Effector CD8-positive, alpha-beta T cell (primary cell): ENCODE measurements at regions not wholly inside any gene's neighbourhood (a gene's known extent, or its start where the extent isn't known, plus 50 kb on each side); places are given as distances from the start of the nearest gene placed in this dataset.
"Not testable (repeated sequence)": the region's sequence is repeated elsewhere in the genome, so short reads cannot be mapped to it uniquely, and the experiment has no call there.

Source experiments
- DNase-seq: peaks from one replicate; lab custom pipeline; 2025; lab: John Stamatoyannopoulos, UW

DNA sequence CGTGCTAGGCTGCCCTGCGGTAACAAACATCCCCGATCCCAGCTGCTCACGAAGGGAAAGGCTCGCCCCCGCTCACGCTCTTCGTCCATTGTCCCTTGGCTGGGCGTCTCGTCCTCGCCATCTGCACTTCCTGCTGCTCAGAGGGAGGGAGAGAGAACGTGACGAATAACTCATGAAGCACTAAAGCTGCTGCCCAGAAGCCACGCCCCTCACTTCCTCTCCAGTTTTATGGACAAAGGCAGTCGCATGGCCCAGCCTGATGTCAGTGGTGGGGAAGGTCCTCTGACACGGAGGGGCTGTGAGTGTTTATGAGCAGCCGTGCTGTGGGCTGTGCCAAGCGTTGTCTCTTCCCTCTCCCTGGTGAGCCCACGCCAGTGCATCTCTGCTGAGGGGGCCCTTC is 235.9 kb upstream of the SFSWAP start:
- DNase-seq = not testable (repeated sequence)

DNA sequence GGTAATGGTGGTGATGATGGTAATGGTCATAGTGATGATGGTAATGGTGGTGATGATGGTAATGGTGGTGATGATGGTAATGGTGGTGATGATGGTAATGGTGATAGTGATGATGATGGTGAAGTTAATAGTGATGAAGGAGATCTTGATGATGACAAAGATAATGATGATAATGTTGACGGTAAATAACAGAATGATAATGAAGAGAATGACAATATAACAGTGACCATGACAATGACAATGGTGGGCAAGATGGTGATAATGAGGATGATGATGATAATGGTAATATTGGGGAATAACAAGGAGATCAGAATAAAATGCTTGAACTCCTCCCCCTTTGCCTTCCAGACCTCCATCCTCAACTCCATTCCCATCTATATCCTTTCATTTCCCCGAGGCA is 233.3 kb upstream of the SFSWAP start:
- DNase-seq = no peak

DNA sequence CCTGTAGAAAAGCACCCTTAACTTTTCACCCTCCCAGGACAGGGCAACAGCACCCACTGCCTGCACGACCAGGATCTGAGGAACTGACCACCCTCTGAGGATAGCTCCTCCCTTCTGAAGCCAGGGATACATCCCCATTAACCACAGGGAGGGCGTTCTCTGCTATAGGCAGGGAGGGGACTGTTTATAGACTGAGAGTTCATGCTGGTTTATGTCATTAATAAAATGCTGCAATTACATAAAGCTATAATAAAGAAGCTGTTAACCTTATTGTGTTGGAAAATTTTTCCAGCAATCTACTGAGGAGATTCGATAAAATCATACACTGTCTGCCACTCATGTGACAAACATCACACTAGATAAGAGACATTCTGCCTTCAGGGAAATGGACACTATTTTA is 232.4 kb upstream of the SFSWAP start:
- no peak for DNase-seq

DNA sequence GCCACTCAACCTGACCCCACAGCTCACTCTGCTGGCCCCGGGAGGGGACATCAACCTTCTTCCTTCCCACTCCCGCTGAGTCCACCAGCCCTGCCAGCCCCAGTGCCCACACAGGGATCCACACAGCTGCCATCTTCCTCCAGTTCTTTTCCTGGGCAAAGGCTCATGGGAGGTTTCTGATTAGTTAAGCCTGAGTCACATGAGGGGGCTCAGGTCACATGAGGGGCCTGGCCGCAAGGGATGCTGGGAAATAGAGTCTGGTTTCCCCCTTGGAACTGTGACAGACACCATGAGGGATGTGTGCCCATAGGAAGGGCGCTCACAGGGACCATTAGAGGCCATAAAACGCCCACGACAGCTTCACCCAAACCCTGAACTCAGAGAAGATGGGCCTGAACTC is 228.7 kb upstream of the SFSWAP start:
- no peak for DNase-seq

DNA sequence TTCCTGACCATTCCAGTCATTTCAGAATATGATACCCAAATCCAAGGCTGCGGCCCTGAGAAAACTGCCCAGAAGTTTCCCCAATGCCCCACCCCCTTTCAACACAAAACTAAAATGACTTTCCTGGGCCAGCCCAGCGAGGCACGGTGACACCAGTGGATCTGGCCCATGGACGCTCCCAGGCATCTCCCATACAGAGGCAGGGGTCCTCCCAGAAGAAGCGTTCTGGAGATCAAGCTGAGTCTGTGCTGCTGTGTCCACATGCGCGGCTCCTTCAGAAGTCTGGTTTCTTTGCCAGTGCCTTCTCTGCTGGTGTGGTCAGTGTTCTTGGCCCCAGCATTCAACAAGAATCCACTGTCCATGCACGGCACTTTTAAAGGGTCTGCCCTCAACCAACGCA is 228.2 kb upstream of the SFSWAP start:
- no peak for DNase-seq

DNA sequence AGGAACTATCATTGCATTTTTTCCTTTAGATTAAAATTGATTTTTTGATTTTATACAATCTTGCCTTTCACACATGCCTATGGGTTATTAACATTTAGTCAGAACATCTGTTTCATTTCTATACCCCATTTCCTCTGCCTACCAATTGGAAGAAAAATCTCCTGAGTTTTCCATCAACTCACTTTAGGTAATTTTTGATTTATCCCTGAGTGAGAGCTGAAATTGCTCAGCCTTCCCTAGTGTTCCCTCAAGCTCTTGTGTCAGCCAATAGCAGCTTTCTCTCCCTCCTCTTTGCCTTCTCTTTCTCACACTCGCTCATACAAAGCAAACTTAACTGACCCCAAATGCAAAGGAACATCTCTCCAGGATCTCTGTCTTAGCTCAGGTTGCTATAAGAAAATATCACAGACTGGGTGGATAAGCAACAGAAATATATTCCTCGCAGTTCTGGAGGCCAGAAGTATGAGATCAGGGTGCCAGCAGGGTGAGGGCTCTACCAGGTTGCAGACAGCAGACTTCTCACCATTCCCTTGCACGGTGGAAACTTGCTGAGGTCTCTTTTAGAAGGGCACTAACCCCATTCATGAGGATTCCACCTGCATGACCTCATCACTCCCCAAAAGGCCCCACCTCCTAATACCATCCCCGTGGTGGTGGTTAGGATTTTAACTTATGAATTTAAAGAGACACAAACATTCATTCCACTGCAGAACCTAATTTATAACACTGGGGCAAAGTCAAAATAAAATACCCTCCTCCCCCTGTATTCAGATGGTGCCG is 224.2 kb upstream of the SFSWAP start:
- no peak for DNase-seq

DNA sequence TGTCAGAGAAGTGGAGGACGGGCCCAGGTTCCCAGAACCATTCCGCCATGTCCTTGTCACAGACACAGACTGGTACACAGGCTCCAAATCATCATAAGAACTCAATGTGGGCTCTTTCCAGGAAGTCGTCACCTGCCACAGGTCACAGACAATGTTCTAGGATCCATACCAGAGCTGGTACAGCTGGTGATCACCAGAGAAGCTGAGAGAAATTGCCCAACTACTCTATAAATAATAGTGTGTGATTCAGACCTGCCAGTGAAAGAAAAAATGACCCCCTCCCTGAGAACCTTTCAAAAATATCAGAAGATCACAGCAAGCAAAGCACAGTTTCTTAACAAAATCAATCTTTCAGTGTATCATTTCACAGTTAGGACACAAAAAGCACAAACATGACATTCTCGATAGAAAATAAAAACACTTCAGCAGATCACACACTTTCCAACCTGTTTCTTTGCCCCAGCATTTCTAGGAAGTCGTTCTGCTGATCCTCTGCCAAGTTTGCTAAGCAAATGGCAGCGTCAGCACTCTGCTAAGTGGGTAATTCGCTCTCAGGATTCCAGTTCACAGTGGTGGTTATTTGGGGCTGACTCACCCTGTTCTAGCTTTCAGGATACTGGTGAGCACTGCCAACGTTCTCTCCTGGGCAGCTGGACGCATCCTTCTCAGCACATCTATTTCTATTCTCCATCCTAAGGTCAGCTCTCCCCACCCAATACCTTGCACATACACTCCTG is 223.3 kb upstream of the SFSWAP start:
- DNase-seq = no peak

DNA sequence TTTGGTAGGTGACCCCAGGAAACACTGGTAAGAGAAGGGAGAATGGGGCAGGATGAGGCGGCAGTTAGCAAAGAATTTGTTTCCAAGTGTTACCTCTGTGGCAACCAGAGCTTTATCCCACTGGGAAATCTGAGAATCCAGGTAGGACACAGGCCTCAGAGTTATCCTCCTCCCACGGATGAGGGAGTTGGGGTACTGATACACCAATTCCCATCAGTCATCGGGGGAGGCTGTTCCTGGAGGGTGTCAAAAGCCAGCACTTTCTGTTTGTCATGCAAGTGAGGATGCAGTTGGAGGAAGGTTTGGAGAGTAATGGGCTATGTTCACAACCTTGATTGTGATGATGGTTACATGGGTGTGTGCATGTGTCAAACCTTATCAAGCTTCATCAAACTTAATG is 221.2 kb upstream of the SFSWAP start:
- no peak for DNase-seq

DNA sequence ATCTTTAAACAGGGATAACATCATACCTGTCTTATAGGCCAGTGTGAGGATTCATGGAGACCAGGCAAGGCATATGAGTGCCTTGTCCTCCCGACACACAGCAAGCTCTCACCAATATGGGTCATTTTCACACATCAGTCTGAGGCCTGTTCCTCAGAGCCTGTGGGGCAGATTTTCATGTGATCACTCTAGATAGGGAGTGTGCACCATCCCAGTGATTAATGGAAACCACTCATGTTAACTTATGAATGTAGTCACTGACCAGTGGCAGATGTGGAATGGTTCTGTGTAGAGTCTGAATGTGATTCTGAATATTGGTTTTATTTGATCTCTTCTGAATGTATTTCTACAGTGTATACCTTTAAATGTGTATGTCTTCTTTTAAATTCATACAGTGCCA is 219.7 kb upstream of the SFSWAP start:
- no peak for DNase-seq

DNA sequence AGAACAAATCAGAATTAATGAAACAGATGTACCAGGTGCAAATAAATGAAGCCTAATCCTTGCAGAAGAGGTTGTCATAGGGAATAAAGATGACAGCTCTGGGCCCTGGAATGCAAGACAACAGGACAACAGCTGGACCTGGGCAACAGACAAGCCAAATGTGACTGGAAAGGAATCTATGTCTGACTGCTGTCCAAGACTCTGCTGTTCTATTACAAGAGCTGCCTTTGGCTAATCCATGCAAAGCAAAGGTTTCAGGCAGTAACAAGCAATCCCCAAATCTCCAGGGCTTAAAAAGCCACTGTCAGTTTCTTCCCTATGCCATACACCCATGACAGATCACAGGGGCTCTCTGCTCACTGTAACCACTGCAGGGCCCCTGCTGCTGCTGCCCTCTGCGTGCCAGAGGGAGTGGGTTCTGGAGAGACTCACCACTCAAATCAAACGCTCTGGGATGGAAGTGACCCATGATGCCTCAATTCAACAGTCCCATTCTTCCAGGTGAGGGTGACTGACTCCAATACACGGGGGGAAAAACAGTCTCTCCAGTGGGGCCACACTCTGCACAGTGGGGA is 218.9 kb upstream of the SFSWAP start:
- DNase-seq = no peak

DNA sequence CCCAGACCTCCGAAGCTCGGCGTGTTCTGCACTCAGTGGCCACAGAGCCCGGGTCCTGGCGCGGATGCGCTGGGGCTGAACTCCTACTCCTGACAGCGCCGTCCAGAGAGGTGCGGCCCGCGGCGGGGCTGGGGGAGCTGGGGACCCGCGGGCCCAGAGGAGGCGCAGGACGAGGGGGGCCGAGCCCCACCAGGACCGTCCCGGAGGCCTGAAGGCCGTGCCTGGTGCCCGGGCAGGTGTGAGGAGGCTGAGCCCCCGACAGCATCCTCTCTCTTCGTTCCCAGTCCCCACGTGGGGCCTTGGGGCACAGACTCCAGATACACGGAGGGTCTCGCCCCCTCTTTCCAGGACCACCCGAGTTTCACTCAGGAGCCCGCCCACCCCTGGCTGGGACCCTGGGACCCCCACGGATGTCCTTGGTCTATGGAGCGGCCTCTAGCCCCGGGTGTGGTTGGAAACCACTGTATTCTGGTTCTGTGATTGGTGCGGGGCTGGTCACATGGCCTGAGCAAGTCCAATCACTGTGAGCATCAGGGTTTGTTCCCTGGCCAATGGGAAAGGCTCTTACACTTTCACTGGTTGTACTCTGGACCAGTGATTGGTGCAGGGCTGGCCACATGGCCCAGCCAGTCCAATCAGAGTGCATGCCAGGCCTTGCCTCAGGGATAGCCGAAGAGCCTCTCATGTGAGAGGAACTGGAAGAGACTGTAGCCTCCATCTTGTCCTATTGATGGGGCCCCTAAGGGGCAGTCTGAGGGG is 217.6 kb upstream of the SFSWAP start:
- no peak for DNase-seq

DNA sequence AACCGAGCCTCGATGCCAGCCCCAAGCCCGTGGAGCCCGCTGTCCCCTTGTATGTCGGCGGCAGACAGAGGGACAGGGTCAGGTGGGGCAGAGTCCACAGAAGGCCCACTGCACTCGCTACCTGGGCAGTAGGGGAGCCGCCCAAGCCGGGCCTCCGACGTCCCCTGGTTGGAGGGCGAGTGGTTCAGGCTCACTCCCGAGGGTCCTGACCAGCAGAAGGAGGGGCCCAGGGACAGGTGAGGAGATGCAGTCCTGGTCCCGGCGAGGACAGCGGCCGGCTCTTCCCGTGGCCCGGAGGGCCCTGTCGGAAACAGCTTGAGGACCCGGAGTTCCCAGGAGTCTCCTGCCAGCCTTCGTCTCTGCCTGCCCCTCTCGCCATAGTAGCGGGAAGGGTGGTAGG is 216.7 kb upstream of the SFSWAP start:
- DNase-seq = no peak

DNA sequence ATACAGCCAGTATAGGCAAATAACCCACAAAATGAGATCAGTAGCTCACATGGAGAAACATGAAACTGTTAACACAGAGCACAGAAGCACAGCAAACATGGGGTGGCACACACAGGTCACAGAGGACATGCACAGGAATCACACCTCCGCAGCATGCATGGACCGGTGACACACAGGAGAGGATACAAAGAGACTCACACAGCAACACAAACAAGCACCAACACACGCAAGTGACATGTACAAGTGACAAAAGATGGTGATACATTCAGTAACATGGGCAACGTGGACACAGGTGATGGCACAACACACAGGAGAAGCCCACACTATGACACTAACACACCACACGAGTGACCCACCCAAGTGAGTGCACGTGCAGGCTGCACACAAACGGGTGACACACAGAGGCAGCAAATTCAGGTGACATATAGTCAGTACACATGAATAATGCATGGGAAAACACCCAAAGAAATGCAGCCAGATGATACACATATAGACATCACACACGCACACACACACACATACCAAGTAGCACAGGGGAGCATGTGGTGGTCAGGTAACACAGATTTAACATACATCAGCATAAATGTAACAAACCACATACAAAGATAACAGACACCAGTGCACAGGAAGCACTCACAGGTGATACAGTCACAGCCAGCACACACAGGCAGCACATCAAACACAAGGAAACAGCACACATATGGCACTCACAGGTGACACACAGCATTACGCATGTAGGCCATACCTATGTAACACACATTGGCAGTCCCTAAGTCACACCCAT is 216.0 kb upstream of the SFSWAP start:
- DNase-seq = no peak

DNA sequence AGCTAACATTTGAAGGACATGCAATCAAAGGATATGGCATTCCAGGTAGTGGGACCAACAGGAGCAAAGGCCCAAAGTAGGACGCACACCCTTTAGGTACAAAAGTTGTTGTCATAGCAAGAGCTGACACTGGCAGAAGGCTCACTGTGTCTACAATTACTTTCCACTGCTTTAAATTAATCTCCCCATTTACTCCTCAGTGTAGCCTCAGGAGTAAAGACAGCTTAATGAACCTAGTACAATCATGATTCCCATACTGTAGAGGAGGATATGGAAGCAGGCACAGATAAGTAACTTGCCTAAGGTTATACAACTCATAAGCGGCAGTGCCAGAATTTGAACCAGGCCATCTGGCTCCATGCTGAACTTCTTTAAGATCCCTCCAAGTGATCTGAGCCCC is 212.9 kb upstream of the SFSWAP start:
- DNase-seq = no peak

DNA sequence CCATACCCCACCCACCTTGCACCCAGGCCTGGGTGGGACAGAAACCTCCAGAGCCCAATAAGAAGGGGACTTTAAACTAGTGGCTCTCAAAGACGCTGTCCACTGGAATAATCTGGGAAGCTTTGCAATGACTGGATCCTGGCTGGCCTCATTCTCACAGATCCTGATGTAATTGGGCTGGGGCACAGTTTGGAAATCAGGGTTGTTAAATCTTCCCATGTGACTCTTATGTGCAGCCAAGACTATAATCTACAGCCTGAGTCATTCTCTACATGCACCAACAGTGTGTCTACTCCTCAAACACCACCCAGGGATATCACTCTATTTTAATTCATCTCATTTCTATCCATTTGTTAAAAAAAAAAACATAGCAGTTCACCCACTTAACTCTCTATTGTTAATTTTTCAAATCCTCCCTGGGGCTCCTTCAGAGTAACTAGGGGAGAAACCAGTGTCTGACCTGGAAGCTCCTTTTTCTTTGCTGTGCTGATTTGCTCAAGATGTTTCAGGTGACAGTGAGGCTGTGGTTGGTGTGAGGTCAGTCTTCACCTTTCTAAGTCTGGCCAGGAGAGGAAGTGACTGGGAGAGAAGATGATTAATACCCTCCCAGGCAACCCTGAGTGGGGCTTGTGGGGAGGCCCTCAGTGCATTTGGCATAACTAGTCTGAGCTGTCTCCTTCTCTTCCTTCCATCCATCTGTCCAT is 211.6 kb upstream of the SFSWAP start:
- DNase-seq = no peak

DNA sequence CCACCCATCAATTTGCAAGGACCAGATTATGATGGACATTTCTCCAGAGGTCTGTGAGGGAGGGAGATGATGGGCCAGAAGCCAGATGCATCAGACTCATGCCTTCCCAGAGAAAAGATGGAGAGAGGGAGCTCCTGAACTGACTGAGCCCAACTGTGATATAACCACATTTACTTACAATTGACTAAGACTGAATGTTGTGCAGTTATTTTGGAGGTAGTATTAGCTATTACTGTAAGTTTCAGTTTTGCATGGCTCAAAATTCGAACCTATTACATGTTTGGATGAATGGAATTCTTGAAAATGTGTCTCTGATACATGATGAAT is 211.1 kb upstream of the SFSWAP start:
- DNase-seq = no peak

DNA sequence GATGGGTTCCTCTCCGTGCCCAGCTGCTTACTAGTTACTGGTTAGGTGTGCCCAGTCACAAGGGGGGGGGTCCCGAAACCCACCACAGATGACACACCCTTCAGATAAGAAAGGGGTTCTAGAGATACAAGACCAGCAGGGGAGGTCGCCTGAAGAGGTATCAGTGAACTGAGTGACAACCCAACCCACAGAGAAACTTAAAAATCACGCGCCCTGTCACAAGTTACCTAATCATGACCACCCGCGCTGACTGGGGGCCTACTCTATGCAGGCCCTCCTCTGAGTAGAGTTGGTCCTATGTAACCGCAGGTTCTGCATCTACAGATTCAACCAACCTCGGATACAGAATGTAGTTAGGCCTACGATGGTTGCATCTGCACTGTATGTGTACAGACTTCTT is 210.3 kb upstream of the SFSWAP start:
- no peak for DNase-seq

DNA sequence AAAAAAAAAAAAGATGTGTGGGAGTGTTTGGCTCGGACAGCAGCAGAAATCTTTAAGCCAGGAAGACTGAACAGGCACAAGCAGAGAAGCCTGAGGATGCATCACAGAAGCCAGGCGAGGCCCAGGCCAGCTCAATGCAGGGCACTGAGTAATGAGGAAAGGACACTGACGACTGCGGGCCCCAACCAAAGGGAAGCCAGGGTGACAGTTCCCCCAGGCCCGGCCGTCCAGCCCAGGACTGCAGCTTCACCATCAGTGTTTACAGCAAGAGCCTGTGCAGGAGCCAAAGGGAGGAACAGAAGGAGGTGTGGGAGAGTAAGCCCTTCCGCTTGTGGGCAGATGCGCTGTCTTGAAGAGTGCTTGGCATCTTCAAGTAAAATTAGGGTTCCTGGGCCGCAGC is 205.3 kb upstream of the SFSWAP start:
- DNase-seq = no peak

DNA sequence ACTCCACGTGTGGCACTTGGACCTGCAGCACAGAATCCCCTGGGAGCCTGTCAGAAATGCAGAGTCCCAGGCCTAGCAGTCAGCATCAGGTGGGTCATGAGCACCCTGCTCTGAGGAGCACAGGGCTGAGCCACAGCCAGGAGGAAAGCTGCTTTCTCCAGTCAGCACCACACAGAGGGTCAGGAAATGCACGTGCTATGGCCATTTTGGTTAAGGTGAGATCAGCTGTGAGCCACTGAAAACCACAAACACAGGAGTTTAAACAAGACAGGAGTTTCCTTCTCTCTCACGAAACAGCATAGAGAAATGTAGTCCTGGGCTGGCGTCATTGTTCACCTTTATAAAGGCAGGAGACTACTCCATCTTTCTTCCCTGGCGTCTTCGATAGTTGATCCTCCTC is 204.5 kb upstream of the SFSWAP start:
- DNase-seq = no peak

DNA sequence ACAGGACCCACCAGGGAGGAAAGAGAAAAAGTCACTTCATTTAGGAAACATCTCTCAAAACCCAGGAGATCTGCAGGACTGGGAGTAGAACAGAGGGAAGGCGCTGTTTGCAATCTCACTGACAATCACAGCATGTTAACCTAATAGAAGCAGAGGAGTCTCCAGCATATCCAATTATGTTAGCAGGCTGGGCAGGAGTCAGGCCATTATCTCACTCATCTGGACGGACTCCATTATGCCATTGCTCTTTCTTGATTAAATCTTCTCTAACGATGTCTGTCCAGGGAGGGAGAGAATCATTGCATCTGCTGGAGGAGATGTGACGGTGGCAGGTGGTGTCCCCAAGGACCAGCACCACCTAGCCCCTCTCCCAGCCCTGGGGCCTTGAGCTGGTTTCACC is 203.8 kb upstream of the SFSWAP start:
- DNase-seq = no peak

DNA sequence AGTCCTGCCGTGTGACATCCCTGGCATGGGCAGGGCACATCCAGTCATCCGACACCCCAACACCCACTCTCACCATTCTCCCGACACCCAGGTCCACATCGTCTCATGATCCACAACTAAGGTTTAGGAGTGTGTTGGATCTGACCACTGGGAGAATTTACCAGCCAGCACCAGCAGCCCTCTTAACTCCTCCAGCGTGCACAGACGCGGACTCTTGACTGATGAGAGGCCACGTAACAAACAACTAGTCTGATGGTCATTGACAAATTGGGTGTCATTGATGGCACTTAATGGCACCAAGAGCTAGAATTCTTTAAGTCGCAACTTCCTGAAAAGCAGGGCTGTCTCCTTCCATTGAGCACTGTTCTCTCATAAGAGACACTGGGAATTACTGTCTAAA is 203.0 kb upstream of the SFSWAP start:
- no peak for DNase-seq
